ENCODE measurements at regions not wholly inside any gene's neighbourhood (a gene's known extent, or its start where the extent isn't known, plus 50 kb on each side); places are given as distances from the start of the nearest gene placed in this dataset.
A peak's percentile ranks its signal among the peaks of the same experiment; 100 is the strongest.

DNA sequence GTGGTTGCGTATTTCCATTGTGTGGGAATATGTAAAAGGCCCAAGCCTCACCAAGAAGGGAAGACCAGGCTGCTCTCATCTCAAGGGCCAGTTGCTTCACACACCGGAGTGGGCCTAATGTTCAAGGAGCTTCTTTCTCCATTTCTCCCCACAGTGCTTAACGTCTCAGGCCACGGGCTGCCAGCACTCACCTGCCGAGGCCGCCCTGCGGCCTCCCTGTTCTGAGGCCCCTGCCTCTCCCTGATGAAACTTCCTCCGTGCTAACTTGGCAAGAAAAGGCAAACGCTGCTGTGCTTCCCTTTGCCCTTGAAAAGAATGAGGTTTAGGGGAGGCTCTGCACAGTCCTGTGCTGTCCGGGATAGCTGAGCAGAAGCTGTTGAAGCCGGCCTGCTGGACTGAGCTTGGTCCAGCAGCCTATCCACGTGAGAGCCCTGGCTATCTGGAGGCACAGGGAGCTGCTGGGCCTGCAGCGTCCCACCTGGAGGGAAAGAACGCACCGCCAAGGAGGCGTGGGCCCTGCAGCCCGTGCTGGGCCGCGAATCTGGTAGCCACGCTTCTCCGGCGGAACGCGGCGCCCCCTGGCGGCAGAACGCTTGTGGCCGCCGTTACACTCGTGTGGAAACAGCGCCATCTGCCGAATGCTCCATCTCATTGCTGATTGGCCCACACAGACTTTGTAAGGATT, 73.5 kb upstream of the PRSS3 start (continued):
- TF ChIP-seq, protein P1, sequence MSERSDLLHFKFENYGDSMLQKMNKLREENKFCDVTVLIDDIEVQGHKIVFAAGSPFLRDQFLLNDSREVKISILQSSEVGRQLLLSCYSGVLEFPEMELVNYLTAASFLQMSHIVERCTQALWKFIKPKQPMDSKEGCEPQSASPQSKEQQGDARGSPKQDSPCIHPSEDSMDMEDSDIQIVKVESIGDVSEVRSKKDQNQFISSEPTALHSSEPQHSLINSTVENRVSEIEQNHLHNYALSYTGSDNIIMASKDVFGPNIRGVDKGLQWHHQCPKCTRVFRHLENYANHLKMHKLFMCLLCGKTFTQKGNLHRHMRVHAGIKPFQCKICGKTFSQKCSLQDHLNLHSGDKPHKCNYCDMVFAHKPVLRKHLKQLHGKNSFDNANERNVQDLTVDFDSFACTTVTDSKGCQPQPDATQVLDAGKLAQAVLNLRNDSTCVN (CRISPR knock-in tag; IDR thresholded peaks at IDR 0.05; ENCODE audit: borderline replicate concordance): 0 out of 2 replicates have a peak, but pooled peaks have one; percentile 35
- TF ChIP-seq ATRX (CRISPR knock-in tag; IDR thresholded peaks at IDR 0.05; ENCODE audit: borderline replicate concordance) (no peak), TEAD2 (CRISPR knock-in tag; IDR thresholded peaks at IDR 0.05) (no peak), PHF21A (CRISPR knock-in tag; IDR thresholded peaks at IDR 0.05) (0 out of 2 replicates have a peak, but pooled peaks have one; percentile 16), ZBTB42 (CRISPR knock-in tag; IDR thresholded peaks at IDR 0.05) (no peak), TBP (CRISPR knock-in tag; IDR thresholded peaks at IDR 0.05) (no peak), SCMH1 (CRISPR knock-in tag; IDR thresholded peaks at IDR 0.05; ENCODE audit: borderline replicate concordance) (no peak), HDAC2 (CRISPR knock-in tag; IDR thresholded peaks at IDR 0.05) (peak; percentile 59; the same call in 1 of the 2 replicates), ZSCAN20 (CRISPR knock-in tag; IDR thresholded peaks at IDR 0.05; ENCODE audit: borderline replicate concordance) (no peak), ZNF441 (CRISPR knock-in tag; IDR thresholded peaks at IDR 0.05; ENCODE audit: borderline replicate concordance) (no peak), SP5 (CRISPR knock-in tag; IDR thresholded peaks at IDR 0.05; ENCODE audit: borderline replicate concordance, low read depth) (no peak), KDM2A (CRISPR knock-in tag; IDR thresholded peaks at IDR 0.05; ENCODE audit: borderline replicate concordance, low read depth) (peak; percentile 98), SOX13 (IDR thresholded peaks at IDR 0.05) (no peak), SOX13 (CRISPR knock-in tag; conservative IDR thresholded peaks at IDR 0.05 in 1 of 2, IDR thresholded peaks at IDR 0.05 in 1 of 2) (0 out of 4 replicates have a peak, but pooled peaks of 1 of the 2 experiments have one; percentile 27), ZNF629 (CRISPR knock-in tag; conservative IDR thresholded peaks at IDR 0.05) (0 out of 2 replicates have a peak, but pooled peaks have one; percentile 11), XBP1 (CRISPR knock-in tag; IDR thresholded peaks at IDR 0.05) (0 out of 2 replicates have a peak, but pooled peaks have one; percentile 62), SNAI1 (CRISPR knock-in tag; IDR thresholded peaks at IDR 0.05; ENCODE audit: borderline replicate concordance) (no peak), MIER3 (CRISPR knock-in tag; IDR thresholded peaks at IDR 0.05; ENCODE audit: borderline replicate concordance) (peak; percentile 83; the same call in 1 of the 2 replicates)
- TF ChIP-seq, protein P2, sequence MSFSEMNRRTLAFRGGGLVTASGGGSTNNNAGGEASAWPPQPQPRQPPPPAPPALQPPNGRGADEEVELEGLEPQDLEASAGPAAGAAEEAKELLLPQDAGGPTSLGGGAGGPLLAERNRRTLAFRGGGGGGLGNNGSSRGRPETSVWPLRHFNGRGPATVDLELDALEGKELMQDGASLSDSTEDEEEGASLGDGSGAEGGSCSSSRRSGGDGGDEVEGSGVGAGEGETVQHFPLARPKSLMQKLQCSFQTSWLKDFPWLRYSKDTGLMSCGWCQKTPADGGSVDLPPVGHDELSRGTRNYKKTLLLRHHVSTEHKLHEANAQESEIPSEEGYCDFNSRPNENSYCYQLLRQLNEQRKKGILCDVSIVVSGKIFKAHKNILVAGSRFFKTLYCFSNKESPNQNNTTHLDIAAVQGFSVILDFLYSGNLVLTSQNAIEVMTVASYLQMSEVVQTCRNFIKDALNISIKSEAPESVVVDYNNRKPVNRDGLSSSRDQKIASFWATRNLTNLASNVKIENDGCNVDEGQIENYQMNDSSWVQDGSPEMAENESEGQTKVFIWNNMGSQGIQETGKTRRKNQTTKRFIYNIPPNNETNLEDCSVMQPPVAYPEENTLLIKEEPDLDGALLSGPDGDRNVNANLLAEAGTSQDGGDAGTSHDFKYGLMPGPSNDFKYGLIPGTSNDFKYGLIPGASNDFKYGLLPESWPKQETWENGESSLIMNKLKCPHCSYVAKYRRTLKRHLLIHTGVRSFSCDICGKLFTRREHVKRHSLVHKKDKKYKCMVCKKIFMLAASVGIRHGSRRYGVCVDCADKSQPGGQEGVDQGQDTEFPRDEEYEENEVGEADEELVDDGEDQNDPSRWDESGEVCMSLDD (CRISPR knock-in tag; IDR thresholded peaks at IDR 0.05; ENCODE audit: borderline replicate concordance): no peak
- TF ChIP-seq, protein P3, sequence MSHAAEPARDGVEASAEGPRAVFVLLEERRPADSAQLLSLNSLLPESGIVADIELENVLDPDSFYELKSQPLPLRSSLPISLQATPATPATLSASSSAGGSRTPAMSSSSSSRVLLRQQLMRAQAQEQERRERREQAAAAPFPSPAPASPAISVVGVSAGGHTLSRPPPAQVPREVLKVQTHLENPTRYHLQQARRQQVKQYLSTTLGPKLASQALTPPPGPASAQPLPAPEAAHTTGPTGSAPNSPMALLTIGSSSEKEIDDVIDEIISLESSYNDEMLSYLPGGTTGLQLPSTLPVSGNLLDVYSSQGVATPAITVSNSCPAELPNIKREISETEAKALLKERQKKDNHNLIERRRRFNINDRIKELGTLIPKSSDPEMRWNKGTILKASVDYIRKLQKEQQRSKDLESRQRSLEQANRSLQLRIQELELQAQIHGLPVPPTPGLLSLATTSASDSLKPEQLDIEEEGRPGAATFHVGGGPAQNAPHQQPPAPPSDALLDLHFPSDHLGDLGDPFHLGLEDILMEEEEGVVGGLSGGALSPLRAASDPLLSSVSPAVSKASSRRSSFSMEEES (CRISPR knock-in tag; IDR thresholded peaks at IDR 0.05): no peak
- TF ChIP-seq, protein P4, sequence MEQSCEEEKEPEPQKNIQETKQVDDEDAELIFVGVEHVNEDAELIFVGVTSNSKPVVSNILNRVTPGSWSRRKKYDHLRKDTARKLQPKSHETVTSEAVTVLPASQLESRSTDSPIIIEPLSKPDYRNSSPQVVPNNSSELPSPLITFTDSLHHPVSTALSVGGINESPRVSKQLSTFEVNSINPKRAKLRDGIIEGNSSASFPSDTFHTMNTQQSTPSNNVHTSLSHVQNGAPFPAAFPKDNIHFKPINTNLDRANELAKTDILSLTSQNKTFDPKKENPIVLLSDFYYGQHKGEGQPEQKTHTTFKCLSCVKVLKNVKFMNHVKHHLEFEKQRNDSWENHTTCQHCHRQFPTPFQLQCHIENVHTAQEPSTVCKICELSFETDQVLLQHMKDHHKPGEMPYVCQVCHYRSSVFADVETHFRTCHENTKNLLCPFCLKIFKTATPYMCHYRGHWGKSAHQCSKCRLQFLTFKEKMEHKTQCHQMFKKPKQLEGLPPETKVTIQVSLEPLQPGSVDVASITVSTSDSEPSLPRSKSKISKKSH (CRISPR knock-in tag; IDR thresholded peaks at IDR 0.05; ENCODE audit: borderline replicate concordance): peak; percentile 76; the same call in 1 of the 2 replicates
- TF ChIP-seq, protein P5, sequence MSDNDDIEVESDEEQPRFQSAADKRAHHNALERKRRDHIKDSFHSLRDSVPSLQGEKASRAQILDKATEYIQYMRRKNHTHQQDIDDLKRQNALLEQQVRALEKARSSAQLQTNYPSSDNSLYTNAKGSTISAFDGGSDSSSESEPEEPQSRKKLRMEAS (IDR thresholded peaks at IDR 0.05): peak; percentile 87
- TF ChIP-seq, protein P6, sequence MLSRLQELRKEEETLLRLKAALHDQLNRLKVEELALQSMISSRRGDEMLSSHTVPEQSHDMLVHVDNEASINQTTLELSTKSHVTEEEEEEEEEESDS (CRISPR knock-in tag; IDR thresholded peaks at IDR 0.05; ENCODE audit: borderline replicate concordance): peak; percentile 38; the same call in 1 of the 2 replicates

Data from HepG2 (cell line).